ENCODE measurements at regions not wholly inside any gene's neighbourhood (a gene's known extent, or its start where the extent isn't known, plus 50 kb on each side); places are given as distances from the start of the nearest gene placed in this dataset.

GRCh38 chr3:14317057-14317553 is 85.3 kb upstream of the SLC6A6 start:
- peaks cover 8% of the 10 kb centered on the region for H3K36me3 Mint-ChIP-seq (ENCODE audit: low read depth)
- H3K4me1 Mint-ChIP-seq (ENCODE audit: low read depth), result peaks cover 11% of the 10 kb centered on the region
- no peak for DNase-seq
- H3K4me3 Mint-ChIP-seq, result no peak overlapping the region
- peaks cover 46% of the 10 kb centered on the region for H3K27me3 Mint-ChIP-seq (ENCODE audit: insufficient read depth)
- no peak for TF ChIP-seq CTCF (IDR thresholded peaks at IDR 0.05)
- H3K27ac Mint-ChIP-seq, result no peak overlapping the region
- peaks cover 6% of the 10 kb centered on the region for H3K9me3 Mint-ChIP-seq

GRCh38 chr3:14318646-14319045 is 83.8 kb upstream of the SLC6A6 start:
- Mint-ChIP-seq H3K27me3 (ENCODE audit: insufficient read depth) (peaks cover 36% of the 10 kb centered on the region), H3K9me3 (peaks cover 6% of the 10 kb centered on the region), H3K4me3 (no peak overlapping the region), H3K36me3 (ENCODE audit: low read depth) (peaks cover 8% of the 10 kb centered on the region), H3K4me1 (ENCODE audit: low read depth) (peaks cover 25% of the 10 kb centered on the region), H3K27ac (no peak overlapping the region)
- no peak for TF ChIP-seq CTCF (IDR thresholded peaks at IDR 0.05)
- no peak for DNase-seq

- Mint-ChIP-seq H3K9me3 (peaks cover 6% of the 10 kb centered on the region), H3K36me3 (ENCODE audit: low read depth) (peaks cover 8% of the 10 kb centered on the region), H3K27ac (no peak overlapping the region), H3K27me3 (ENCODE audit: insufficient read depth) (peaks cover 27% of the 10 kb centered on the region), H3K4me3 (peak overlapping the region; percentile 57), H3K4me1 (ENCODE audit: low read depth) (peaks cover 36% of the 10 kb centered on the region)
- DNase-seq, result peak; percentile 65
- TF ChIP-seq CTCF (IDR thresholded peaks at IDR 0.05), result no peak
Observed at GRCh38 chr3:14319654-14320182, 82.7 kb upstream of the SLC6A6 start.

GRCh38 chr3:14320219-14320618 is 82.2 kb upstream of the SLC6A6 start:
- TF ChIP-seq CTCF (IDR thresholded peaks at IDR 0.05), result no peak
- peaks cover 8% of the 10 kb centered on the region for H3K36me3 Mint-ChIP-seq (ENCODE audit: low read depth)
- H3K4me1 Mint-ChIP-seq (ENCODE audit: low read depth), result peaks cover 41% of the 10 kb centered on the region
- H3K4me3 Mint-ChIP-seq, result peak overlapping the region; percentile 57
- DNase-seq, result no peak
- peaks cover 6% of the 10 kb centered on the region for H3K9me3 Mint-ChIP-seq
- H3K27me3 Mint-ChIP-seq (ENCODE audit: insufficient read depth), result peaks cover 23% of the 10 kb centered on the region
- H3K27ac Mint-ChIP-seq, result no peak overlapping the region

GRCh38 chr3:14322001-14322400 is 80.4 kb upstream of the SLC6A6 start:
- Mint-ChIP-seq H3K4me3 (no peak overlapping the region), H3K9me3 (peaks cover 6% of the 10 kb centered on the region), H3K27me3 (ENCODE audit: insufficient read depth) (peaks cover 11% of the 10 kb centered on the region), H3K36me3 (ENCODE audit: low read depth) (peaks cover 8% of the 10 kb centered on the region), H3K4me1 (ENCODE audit: low read depth) (peaks cover 49% of the 10 kb centered on the region), H3K27ac (no peak overlapping the region)
- DNase-seq, result peak; percentile 7
- TF ChIP-seq CTCF (IDR thresholded peaks at IDR 0.05), result no peak
